HEK293 (cell line): ENCODE measurements at regions not wholly inside any gene's neighbourhood (a gene's known extent, or its start where the extent isn't known, plus 50 kb on each side); places are given as distances from the start of the nearest gene placed in this dataset.

Experiments used
- CTCF ChIA-PET: fragments of 350-600 bp; formaldehyde crosslinking; extraction: SDS; loops from one replicate; lab custom pipeline; 2021; ENCODE audit warnings: antibody characterized with exemption; lab: Yijun Ruan, JAX
- POLR2A ChIA-PET: fragments of 300-600 bp; formaldehyde crosslinking; extraction: SDS; loops from one replicate; lab custom pipeline; 2020; ENCODE audit warnings: antibody characterized with exemption, inconsistent platforms; lab: Yijun Ruan, JAX
- H3K27ac ChIP-seq: fragments of 200-500 bp; sonication (Bioruptor generic); 2 replicates; pipeline ENCODE4 v1.5.1; 2014; ENCODE audit warnings: low read depth, low read length, control low read depth, inconsistent platforms; ENCODE audit errors: extremely low read depth
- H3K36me3 ChIP-seq, 2 experiments: fragments of 200-500 bp in 1 of 2; sonication (Bioruptor generic) in 1 of 2; 1 replicate in 1 of 2; 2 replicates in 1 of 2; pipeline ENCODE4 v1.5.1; 2014 to 2017; ENCODE audit warnings: inconsistent platforms in 2 of 2, low read length in 2 of 2; ENCODE audit not compliant: control insufficient read depth in 2 of 2, insufficient read depth in 1 of 2
- H3K4me1 ChIP-seq: fragments of 200-500 bp; sonication (Bioruptor generic); 2 replicates; pipeline ENCODE4 v1.5.1; 2014; ENCODE audit warnings: mild to moderate bottlenecking, low read length, inconsistent platforms; ENCODE audit not compliant: control insufficient read depth, insufficient read depth
- H3K4me3 ChIP-seq: 2 replicates; pipeline ENCODE4 v1.5.1; 2011; ENCODE audit warnings: low read depth, mild to moderate bottlenecking, control low read depth, low read length, moderate library complexity
- H3K9me3 ChIP-seq: fragments of 200-500 bp; sonication (Bioruptor generic); 2 replicates; pipeline ENCODE4 v1.5.1; 2014; ENCODE audit warnings: low read depth, low read length, inconsistent platforms; ENCODE audit not compliant: control insufficient read depth, insufficient read depth
- BCL11A ChIP-seq: fragments of 450-650 bp; formaldehyde crosslinking; IDR thresholded peaks from 2 replicates; pipeline ENCODE4 v1.5.1; 2016; ENCODE audit warnings: low read depth, missing biosample characterization, missing genetic modification characterization
- EGR2 ChIP-seq: fragments of 450-650 bp; formaldehyde crosslinking; IDR thresholded peaks from 2 replicates; pipeline ENCODE4 v1.5.1; 2016; ENCODE audit warnings: low read depth, missing biosample characterization, missing genetic modification characterization
- PRDM1 ChIP-seq: fragments of 450-650 bp; formaldehyde crosslinking; IDR thresholded peaks from 2 replicates; pipeline ENCODE4; 2016; ENCODE audit warnings: missing biosample characterization, missing genetic modification characterization
- SCRT1 ChIP-seq: fragments of 450-650 bp; formaldehyde crosslinking; IDR thresholded peaks from 2 replicates; pipeline ENCODE4 v1.5.1; 2016; ENCODE audit warnings: missing biosample characterization, missing genetic modification characterization, borderline replicate concordance
- SETDB1 ChIP-seq: IDR thresholded peaks from one replicate; pipeline ENCODE4 v1.6.1; 2017; ENCODE audit warnings: mild to moderate bottlenecking, low read length, moderate library complexity, mixed read lengths; ENCODE audit not compliant: insufficient read length
- ZBTB1 ChIP-seq: fragments of 450-650 bp; formaldehyde crosslinking; IDR thresholded peaks from 2 replicates; pipeline ENCODE4 v1.5.1; 2016; ENCODE audit warnings: missing biosample characterization, missing genetic modification characterization
- ZBTB7A ChIP-seq: fragments of 450-650 bp; formaldehyde crosslinking; IDR thresholded peaks from 2 replicates; pipeline ENCODE4 v1.5.1; 2016; ENCODE audit warnings: low read depth, missing biosample characterization, missing genetic modification characterization
- ZFHX2 ChIP-seq: fragments of 450-650 bp; formaldehyde crosslinking; conservative IDR thresholded peaks from 2 replicates; pipeline ENCODE4 v1.5.1; 2016; ENCODE audit warnings: missing biosample characterization, missing genetic modification characterization
- ZNF335 ChIP-seq: fragments of 450-650 bp; formaldehyde crosslinking; conservative IDR thresholded peaks from 2 replicates; pipeline ENCODE4 v1.5.1; 2016; ENCODE audit warnings: missing biosample characterization, missing genetic modification characterization
- ZNF560 ChIP-seq: fragments of 450-650 bp; formaldehyde crosslinking; IDR thresholded peaks from 2 replicates; pipeline ENCODE4 v1.5.1; 2017; ENCODE audit warnings: missing biosample characterization, missing genetic modification characterization, borderline replicate concordance
- ZNF610 ChIP-seq: fragments of 450-650 bp; formaldehyde crosslinking; IDR thresholded peaks from 2 replicates; pipeline ENCODE4 v1.5.1; 2016; ENCODE audit warnings: missing biosample characterization, missing genetic modification characterization, borderline replicate concordance
- ZNF624 ChIP-seq: fragments of 450-650 bp; formaldehyde crosslinking; IDR thresholded peaks from 2 replicates; pipeline ENCODE4 v1.5.1; 2017; ENCODE audit warnings: missing biosample characterization, missing genetic modification characterization
- TF ChIP-seq, protein P1 (sequence below): fragments of 450-650 bp; formaldehyde crosslinking; IDR thresholded peaks from 2 replicates; pipeline ENCODE4 v1.5.1; 2016; ENCODE audit warnings: missing biosample characterization, missing genetic modification characterization
- TF ChIP-seq, protein P2 (sequence below): fragments of 450-650 bp; formaldehyde crosslinking; IDR thresholded peaks from 2 replicates; pipeline ENCODE4; 2016; ENCODE audit warnings: missing biosample characterization, missing genetic modification characterization

DNA sequence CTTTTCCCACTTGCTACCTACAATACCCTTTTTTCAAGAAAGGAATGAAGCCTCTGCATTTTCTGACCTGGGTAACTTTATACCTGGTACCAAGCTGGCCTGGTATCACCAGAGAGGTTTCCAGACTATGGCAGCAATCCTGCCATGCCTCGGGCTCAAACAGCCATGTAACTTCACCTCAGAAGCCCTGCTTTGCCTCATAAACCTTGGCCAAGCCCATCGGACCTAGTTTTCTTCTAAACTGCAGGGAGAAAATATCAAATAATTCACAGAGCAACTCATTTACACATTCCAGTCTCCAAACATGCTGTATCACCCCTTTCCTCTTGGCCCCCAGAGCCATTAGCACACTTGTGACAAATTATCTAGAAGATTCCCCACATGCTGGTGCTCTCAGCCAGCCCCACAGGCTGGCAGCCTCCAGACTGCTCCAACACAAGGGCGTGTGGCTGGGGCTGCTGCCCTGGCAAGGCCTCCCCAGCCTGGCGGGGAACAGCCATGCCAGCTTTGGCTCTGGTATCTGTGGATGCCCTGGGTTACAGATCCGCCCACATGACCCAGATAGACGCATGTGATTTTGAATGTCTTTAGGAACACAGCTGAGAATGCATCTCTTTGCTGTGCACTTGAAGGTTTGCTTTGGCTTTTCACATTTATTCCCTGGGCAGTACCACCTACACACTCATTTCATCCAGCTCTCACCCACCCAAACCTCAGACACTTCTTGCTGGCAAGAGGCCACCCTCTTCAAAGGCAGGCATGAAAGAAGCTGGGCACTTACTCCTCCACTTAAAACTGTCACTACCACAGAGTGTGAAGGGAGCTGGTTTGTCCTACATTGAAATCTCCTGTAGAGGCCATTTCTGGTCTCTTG lies 70.0 kb upstream of the BCAR3 start:
- Histone ChIP-seq H3K4me1 (0 out of 2 replicates have a peak, but pooled peaks cover 2% of the 10 kb centered on the region), H3K27ac (no peak overlapping the region)

DNA sequence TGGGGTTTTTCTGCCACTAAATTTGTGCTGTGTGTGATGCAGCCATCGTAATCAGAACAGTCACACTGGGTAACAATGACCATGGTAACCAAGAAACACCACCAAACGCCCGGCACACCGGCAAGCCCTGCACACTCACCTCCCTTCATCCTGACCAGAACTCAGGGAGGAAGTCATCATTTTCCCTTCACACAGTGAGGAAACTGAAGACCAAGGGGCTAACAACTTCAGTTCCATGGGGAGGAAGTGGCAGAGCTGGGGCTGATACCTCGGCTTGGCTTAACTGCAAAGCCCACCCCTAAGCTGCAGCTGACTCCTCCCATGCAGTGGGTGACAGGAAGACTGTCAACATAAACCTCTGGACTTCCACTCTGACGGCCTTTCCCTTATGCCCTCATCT lies 69.3 kb upstream of the BCAR3 start:
- H3K36me3 ChIP-seq, result no peaks in the 10 kb centered on the region
- TF ChIP-seq ZNF560, result no peak
- TF ChIP-seq ZNF610 (tag by site-specific recombination), result no peak
- no peak for TF ChIP-seq BCL11A (tag by site-specific recombination)
- TF ChIP-seq, protein P1, sequence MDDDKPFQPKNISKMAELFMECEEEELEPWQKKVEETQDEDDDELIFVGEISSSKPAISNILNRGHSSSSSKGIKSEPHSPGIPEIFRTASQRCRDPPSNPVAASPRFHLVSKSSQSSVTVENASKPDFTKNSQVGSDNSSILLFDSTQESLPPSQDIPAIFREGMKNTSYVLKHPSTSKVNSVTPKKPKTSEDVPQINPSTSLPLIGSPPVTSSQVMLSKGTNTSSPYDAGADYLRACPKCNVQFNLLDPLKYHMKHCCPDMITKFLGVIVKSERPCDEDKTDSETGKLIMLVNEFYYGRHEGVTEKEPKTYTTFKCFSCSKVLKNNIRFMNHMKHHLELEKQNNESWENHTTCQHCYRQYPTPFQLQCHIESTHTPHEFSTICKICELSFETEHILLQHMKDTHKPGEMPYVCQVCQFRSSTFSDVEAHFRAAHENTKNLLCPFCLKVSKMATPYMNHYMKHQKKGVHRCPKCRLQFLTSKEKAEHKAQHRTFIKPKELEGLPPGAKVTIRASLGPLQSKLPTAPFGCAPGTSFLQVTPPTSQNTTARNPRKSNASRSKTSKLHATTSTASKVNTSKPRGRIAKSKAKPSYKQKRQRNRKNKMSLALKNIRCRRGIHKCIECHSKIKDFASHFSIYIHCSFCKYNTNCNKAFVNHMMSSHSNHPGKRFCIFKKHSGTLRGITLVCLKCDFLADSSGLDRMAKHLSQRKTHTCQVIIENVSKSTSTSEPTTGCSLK (tag by site-specific recombination), result no peak
- no peak for TF ChIP-seq PRDM1 (tag by site-specific recombination)
- TF ChIP-seq, protein P2, sequence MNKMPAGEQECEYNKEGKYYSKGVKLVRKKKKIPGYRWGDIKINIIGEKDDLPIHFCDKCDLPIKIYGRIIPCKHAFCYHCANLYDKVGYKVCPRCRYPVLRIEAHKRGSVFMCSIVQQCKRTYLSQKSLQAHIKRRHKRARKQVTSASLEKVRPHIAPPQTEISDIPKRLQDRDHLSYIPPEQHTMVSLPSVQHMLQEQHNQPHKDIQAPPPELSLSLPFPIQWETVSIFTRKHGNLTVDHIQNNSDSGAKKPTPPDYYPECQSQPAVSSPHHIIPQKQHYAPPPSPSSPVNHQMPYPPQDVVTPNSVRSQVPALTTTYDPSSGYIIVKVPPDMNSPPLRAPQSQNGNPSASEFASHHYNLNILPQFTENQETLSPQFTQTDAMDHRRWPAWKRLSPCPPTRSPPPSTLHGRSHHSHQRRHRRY (tag by site-specific recombination), result no peak
- no peak overlapping the region for H3K27ac ChIP-seq
- no peaks in the 10 kb centered on the region for H3K9me3 ChIP-seq
- CTCF ChIA-PET, result interaction anchor here (0.6 to 1.5 kb wide), 4 partner anchors 15 to 116 kb away, joined by 3 to 5 read pairs (median 4); no protein-coding TSS in a partner anchor
- no peak overlapping the region for H3K4me3 ChIP-seq
- 0 out of 2 replicates have a peak, but pooled peaks cover 2% of the 10 kb centered on the region for H3K4me1 ChIP-seq
- POLR2A ChIA-PET, result no interaction called here

More for the DNA sequence above, 70.0 kb upstream of the BCAR3 start:
- CTCF ChIA-PET, result interaction anchor here (0.7 to 1.0 kb wide), 3 partner anchors 62 to 122 kb away, joined by 3 read pairs; no protein-coding TSS in a partner anchor
- POLR2A ChIA-PET, result no interaction called here
- no peaks in the 10 kb centered on the region for H3K36me3 ChIP-seq
- no peaks in the 10 kb centered on the region for H3K9me3 ChIP-seq
- no peak overlapping the region for H3K4me3 ChIP-seq
- no peak for TF ChIP-seq ZBTB7A (tag by site-specific recombination)
- no peak for TF ChIP-seq SCRT1 (tag by site-specific recombination)
- peak; percentile 91 for TF ChIP-seq EGR2 (tag by site-specific recombination)
- TF ChIP-seq ZFHX2 (tag by site-specific recombination), result peak; percentile 92

DNA sequence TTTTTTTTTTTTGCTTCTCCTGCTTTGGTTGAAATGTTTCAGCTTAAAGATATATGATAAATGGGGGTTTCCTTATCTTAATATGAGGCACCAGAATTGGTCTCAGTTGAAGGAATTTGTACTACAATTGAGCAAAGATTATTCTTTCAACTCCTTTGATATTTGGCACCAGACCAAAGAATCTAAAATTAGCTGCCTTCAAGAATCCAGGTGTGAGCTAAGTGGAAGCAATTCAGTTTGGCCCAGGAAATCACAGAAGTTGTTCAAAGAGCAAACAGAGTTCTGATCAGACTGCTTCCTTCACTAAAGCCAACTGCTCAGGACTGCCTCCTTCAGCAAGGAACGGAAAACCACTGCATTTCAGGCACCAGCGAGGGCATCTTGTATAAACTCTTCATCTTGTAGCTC lies 68.3 kb upstream of the BCAR3 start:
- TF ChIP-seq SETDB1, result no peak
- no peak for TF ChIP-seq ZBTB1 (tag by site-specific recombination)
- no peak for TF ChIP-seq ZNF624 (tag by site-specific recombination)
- TF ChIP-seq ZNF335 (tag by site-specific recombination), result peak; percentile 38; the same call in 1 of the 2 replicates
- TF ChIP-seq, all 188 proteins: peak for 1
- ChIA-PET CTCF (interaction anchor here (0.6 to 1.5 kb wide), 7 partner anchors 14 to 328 kb away, joined by 3 to 6 read pairs (median 3); no protein-coding TSS in a partner anchor), POLR2A (interaction anchor here (0.7 kb wide), 1 partner anchor 32 kb away, joined by 8 read pairs; no protein-coding TSS in a partner anchor)
- Histone ChIP-seq H3K4me1 (0 out of 2 replicates have a peak, but pooled peaks cover 2% of the 10 kb centered on the region), H3K36me3 (no peaks in the 10 kb centered on the region), H3K27ac (no peak overlapping the region), H3K4me3 (no peak overlapping the region), H3K9me3 (no peaks in the 10 kb centered on the region)
